Vagina (tissue), 2 donors: ENCODE measurements at regions not wholly inside any gene's neighbourhood (a gene's known extent, or its start where the extent isn't known, plus 50 kb on each side); places are given as distances from the start of the nearest gene placed in this dataset.

Source experiments
- POLR2A ChIP-seq, 2 donors: fragments of 450-650 bp; IDR thresholded peaks; one replicate each; pipeline ENCODE4 v1.6.1; 2017; ENCODE audit warnings: antibody characterized with exemption in 2 of 2, mild to moderate bottlenecking in 2 of 2, moderate library complexity in 2 of 2
- POLR2AphosphoS5 ChIP-seq, 2 donors: sonication (generic); formaldehyde crosslinking; IDR thresholded peaks; one replicate each; pipeline ENCODE4 v1.9.0; 2017; ENCODE audit warnings: antibody characterized with exemption in 2 of 2, mild to moderate bottlenecking in 2 of 2, low read depth in 1 of 2; ENCODE audit not compliant: insufficient read depth in 1 of 2
- TF ChIP-seq, protein P1 (sequence below), 3 experiments: fragments of 450-650 bp in 2 of 3; fragments of 200-600 bp in 1 of 3; sonication (generic) in 1 of 3; IDR thresholded peaks; one replicate each; pipeline ENCODE4 v1.5.1; 2017 to 2019; ENCODE audit warnings: antibody characterized with exemption in 3 of 3, mild to moderate bottlenecking in 2 of 3, moderate library complexity in 2 of 3

DNA sequence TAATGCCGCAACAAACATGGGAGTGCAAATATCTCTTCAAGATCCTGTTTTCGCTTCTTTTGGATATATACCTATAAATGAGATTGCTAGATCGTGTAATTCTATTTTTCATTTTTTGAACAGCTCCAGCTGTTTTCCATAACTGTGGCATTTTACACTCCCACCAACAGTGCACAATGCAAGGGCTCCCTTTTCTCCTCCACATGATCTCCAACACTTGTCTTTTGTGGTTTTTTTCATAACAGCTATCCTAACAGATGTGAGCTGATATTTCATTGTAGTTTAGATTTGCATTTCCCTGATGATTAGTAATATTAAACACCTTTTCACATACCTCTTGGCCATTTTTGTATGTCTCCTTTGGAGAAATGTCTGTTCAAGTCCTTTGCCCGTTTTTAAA, 58.6 kb upstream of the TJP1 start:
- TF ChIP-seq, protein P1, sequence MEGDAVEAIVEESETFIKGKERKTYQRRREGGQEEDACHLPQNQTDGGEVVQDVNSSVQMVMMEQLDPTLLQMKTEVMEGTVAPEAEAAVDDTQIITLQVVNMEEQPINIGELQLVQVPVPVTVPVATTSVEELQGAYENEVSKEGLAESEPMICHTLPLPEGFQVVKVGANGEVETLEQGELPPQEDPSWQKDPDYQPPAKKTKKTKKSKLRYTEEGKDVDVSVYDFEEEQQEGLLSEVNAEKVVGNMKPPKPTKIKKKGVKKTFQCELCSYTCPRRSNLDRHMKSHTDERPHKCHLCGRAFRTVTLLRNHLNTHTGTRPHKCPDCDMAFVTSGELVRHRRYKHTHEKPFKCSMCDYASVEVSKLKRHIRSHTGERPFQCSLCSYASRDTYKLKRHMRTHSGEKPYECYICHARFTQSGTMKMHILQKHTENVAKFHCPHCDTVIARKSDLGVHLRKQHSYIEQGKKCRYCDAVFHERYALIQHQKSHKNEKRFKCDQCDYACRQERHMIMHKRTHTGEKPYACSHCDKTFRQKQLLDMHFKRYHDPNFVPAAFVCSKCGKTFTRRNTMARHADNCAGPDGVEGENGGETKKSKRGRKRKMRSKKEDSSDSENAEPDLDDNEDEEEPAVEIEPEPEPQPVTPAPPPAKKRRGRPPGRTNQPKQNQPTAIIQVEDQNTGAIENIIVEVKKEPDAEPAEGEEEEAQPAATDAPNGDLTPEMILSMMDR (IDR thresholded peaks at IDR 0.05) = no peak
- TF ChIP-seq POLR2AphosphoS5 (IDR thresholded peaks at IDR 0.05; ENCODE audit: insufficient read depth in 1 of 2, low read depth in 1 of 2) = no peak
- no peak for TF ChIP-seq POLR2A (IDR thresholded peaks at IDR 0.05)
